HG03280 (cell line): ENCODE measurements at regions not wholly inside any gene's neighbourhood (a gene's known extent, or its start where the extent isn't known, plus 50 kb on each side); places are given as distances from the start of the nearest gene placed in this dataset.

Experiments used
- ATAC-seq: cut with Tn5 transposase; IDR thresholded peaks from one replicate; pipeline ENCODE4 v1.9.1; 2021; ENCODE audit warnings: mild to moderate bottlenecking, moderate library complexity; ENCODE audit not compliant: unreplicated experiment

- ATAC-seq = no peak
Measured at GRCh38 chr5:61683148-61683547, 351.1 kb downstream of the ZSWIM6 start.

DNA sequence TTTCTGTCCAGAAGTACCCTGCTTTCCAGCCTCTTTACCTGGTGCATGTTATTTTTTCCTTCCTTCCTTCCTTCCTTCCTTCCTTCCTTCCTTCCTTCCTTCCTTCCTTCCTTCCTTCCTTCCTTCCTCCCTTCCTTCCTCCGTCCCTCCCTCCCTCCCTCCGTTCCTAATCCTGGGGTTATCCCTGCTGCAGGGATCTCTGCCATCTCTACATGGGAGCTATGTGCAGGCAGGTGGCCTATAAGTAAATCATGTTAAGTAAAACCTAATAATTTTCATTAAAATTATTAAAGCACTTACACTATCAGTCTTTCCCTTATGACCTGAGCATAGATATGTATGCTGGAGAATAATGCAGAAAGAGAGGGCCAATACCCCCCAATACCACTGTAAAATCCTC lies 351.9 kb downstream of the ZSWIM6 start:
- no peak for ATAC-seq

DNA sequence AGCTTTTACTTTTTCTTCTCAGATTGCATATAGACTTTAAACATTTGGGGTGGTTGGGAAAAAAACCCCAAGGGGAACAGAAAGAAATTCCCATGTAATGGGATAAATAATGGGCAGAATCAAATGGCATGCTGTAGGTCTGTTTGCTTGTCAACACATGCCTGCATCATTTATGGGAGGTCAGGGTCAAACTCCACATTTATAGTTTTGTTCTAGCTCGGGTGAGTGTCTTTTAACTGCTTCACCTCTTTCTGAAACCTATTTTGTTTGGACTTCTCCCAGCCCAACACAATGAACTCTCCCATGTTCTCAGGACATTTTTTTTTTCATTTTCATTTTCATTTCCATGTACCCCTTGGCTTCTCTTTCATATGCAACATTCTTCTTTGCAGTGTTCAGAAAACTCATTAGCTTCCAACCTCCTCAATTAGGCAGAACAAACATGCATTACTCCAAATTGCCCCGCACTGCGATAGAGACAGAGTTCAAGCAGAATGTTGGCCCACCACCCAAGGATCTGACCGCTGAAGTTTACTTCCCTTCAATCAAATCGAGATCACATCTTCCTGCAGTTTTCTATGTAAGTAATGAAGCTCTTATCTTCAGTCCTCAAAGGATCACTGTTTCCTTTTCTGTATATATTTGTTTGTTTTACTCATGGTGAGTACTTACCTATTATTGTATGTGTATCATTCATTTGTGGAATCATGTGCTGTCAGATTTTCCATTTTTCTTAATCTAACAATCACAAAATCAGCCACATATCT lies 354.6 kb downstream of the ZSWIM6 start:
- ATAC-seq = no peak

- ATAC-seq = no peak
Measured at GRCh38 chr5:61687371-61687770, 355.3 kb downstream of the ZSWIM6 start.

- no peak for ATAC-seq
Measured at GRCh38 chr5:61689153-61689846, 357.2 kb downstream of the ZSWIM6 start.

- ATAC-seq = no peak
Measured at GRCh38 chr5:61697809-61698558, 365.9 kb downstream of the ZSWIM6 start.

DNA sequence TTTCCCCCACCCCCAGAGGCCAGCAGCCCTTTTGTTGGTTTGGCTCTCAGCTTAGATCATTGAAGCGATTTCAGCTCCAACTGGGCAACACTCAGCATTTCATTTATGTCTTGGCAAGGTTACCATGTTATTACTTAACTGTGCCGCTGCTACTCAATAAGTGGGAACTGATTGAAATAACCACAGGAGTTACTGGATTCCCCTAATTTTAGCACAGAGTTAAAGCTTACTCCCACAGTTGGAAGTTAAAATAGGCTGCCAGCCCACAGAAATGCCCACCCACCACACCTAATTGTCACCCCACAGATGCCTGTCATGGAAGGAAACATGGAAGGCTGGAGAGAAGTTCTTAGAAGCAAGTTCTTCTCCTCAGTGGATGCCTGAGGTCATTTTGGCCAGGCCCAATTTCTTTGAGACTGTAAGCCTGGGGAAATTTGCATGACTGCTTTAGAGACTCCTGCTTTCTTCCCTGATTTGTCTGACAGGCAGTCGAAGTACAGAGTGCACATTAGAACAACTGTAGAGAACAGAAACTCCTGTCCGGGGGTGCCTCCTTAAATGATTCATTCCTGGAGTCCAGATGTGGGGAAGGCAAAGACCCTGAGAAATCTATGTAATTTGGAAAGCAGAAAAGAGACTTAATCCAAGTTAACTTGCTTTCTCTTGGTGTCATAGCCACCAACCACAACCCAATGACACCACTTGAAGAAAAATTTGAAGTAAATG lies 370.0 kb downstream of the ZSWIM6 start:
- ATAC-seq = peak; percentile 58

DNA sequence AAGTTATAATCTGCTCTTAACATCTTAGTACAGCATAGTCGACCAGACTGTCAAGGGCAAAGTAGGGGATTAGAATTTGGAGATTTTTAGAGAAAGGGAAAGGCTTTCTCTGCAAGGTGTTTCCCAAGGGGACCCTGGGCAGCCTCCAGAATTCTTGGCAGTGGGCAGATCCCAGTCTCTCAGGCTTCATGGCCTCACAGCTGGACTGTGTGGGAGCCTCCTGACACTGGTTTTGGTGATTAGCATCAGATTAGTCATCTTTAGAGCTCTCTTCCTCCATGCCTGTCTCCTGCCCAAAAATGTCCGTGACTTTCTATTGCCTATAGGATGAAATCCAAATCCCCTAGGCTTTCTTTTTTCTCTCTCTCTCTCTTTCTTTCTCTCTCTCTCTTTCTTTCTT lies 370.7 kb downstream of the ZSWIM6 start:
- peak; percentile 18 for ATAC-seq

- ATAC-seq = no peak
Measured at GRCh38 chr5:61704289-61704688, 372.2 kb downstream of the ZSWIM6 start.

DNA sequence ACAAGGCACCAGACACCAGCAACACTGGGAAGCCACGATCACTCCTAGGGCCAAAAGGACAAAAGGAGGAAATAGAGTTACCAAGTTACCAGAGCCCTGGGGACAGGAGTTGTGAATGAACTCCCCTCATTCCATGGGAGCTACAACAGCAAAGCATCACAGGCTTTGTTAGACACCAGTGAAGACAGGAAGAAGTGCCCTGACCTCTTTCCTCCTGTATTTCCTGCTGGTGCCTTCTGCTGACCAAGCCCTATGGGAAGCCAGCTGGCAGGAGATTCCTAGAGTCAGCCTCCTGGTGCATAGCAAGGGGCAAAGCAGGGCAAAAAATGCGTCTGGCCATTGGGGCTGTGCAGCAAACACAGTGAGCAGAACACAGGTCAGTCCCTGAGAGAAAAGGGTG lies 374.7 kb downstream of the ZSWIM6 start:
- ATAC-seq = no peak

DNA sequence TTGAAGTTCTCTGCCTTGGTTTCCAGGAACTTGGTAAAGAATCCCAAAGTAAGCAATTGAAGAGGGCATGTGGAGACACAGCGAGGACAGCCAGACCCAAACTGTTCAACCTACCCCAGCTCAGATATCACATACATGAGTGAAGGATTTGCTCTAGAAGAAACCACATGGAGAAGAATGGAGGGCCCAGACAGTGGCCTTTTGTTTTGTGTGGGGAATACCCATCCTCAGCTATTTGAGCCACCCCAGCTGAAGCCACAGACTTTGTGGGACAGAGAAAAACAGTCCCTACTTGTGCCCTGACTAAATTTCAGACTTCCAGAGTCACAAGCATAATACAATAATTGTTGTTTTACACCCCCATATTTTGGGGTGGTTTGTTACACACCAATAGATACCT lies 387.1 kb downstream of the ZSWIM6 start:
- ATAC-seq = no peak

DNA sequence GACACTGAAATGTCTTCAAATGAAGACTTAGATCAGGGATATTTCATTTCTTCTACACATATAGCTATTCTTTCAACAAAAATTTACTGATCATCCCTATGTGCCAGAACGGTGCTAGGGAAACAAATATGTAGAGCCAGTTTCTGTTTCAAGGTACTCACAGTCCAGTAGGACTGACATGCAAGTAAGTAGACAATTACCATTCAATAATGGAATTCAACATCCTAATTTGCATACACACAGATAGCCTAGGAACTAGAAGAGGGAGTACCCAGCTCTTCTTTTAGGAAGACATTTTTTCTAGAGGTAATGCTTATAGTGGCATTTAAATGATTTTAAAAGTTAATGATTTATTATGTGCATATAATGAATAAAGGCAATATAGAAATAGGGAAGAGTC lies 388.8 kb downstream of the ZSWIM6 start:
- ATAC-seq = no peak

- no peak for ATAC-seq
Measured at GRCh38 chr5:61724102-61724501, 392.0 kb downstream of the ZSWIM6 start.

GRCh38 chr5:61728287-61728686 lies 396.2 kb downstream of the ZSWIM6 start:
- no peak for ATAC-seq

DNA sequence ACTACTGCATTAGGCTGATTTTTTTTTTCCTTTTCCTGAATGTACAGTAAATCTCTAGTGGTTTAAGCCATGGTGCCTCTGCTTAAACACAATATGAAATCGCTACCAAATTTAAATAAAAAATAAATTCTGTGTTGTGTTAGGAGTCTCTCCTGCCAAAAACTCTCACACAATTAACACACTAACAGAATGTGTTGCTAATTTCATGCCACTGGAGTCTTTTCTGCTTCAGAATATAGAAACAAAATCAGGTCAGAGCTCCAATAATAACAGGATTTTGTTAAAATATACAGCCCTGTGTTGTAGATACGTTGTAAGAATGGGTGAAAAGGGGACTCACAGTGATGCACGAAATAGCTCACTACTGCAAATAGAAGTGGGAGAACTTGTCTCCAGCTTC lies 398.8 kb downstream of the ZSWIM6 start:
- ATAC-seq = no peak

DNA sequence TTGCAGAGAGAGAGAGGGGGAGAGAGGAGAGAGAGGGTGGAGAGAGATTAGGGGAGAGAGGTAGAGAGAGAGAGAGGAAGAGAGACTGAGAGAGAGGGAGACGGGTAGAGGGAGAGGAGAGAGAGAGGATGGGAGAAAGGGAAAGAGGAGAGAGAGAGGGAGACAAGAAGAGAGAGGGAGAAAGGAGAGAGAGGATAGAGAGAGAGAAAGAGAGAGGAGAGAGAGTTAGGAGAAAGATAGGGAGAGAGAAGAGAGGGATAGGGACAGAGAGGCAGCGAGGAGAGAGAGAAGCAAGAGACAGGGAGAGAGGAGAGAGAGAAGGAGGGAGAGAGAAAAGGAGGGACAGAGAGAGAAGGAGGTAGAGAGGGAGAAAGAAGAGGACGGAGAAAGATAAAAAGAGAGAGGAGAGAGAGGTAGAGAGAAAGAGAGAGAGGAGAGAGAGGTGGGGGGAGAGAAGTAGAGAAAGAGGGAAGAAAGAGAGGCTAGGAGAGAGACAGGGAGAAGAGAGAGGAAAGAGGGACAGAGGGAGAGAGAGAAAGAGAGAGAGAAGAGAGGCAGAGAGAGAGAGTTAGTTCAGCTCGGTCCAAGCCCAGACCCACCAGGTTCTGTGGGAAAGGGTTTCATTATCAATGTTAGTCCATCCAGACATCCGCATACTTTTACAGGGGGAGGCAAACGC lies 399.3 kb downstream of the ZSWIM6 start:
- no peak for ATAC-seq

DNA sequence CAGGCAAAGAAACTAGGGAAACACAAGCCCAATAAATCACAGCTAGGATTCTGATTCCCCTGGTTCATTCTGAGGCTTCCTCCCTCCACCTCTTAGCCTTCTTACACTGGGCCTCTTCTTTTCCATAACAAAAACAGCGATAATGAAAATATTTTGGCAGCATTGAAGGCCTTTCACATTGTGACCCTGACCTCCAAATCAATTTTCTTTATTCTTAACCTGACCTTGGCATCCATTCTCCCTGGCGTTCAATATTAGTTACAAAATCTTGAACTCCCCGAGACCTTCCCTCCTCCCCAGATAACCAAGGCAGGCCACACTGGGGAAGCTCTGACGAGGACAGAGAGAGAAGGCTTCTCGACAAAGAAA lies 399.9 kb downstream of the ZSWIM6 start:
- no peak for ATAC-seq

- no peak for ATAC-seq
Measured at GRCh38 chr5:61732369-61732768, 400.3 kb downstream of the ZSWIM6 start.

DNA sequence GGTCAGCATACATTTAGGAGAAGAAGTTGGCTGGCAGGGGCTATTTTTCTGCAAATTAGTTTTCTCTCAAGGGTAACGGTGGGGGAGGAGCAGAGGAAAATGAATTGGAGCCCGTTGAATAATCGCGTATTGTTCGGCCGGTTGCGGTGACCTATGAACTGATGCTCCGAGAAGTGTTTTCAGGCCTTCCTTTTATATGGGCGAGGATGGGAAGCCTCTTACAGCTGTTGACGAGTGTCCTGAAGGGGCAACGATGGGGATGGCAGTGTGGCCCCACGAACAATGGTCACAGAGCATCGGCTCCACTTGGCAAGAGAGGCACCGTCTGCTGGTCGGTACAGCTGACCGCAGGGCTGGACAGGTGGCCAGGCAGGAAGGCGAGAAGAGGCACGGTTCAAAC lies 400.7 kb downstream of the ZSWIM6 start:
- no peak for ATAC-seq

GRCh38 chr5:61734001-61734400 lies 401.9 kb downstream of the ZSWIM6 start:
- no peak for ATAC-seq

DNA sequence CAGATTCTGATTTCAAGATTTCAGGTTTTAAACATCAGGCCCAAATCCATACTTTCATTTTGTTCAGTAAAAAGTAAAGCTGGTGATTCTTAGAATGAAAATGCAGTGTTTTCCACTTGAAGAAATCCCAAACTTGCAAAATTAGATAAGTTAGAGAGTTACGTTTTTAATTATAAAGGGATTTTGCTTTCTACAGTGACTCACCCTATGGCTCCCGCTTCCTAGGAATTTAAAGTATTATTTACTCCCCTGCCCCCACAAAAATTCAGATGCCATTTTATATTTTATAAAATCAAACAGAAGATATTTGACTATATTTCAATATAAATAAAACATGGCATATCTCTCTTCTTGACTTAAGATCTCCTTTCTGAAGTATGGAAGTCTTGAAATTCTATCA lies 402.9 kb downstream of the ZSWIM6 start:
- ATAC-seq = no peak
